SJCRH30 (cell line): ENCODE measurements at regions not wholly inside any gene's neighbourhood (a gene's known extent, or its start where the extent isn't known, plus 50 kb on each side); places are given as distances from the start of the nearest gene placed in this dataset.

ENCODE experiments used
- DNase-seq, 2 experiments: peaks; one replicate each; pipeline ENCODE4 v3.0.0-alpha.2; 2015 to 2020
- H3K27ac ChIP-seq: fragments of 250-450 bp; sonication (Bioruptor Pico); 2 replicates; pipeline ENCODE4 v1.5.1; 2020; ENCODE audit warnings: mild to moderate bottlenecking, moderate library complexity
- H3K27me3 ChIP-seq: fragments of 250-450 bp; sonication (Bioruptor Pico); 2 replicates; pipeline ENCODE4 v1.5.1; 2020; ENCODE audit warnings: mild to moderate bottlenecking, moderate library complexity
- H3K36me3 ChIP-seq: fragments of 250-450 bp; sonication (Bioruptor Pico); 2 replicates; pipeline ENCODE4 v1.5.1; 2020; ENCODE audit warnings: mild to moderate bottlenecking, moderate library complexity
- H3K4me1 ChIP-seq: fragments of 250-450 bp; sonication (Bioruptor Pico); 2 replicates; pipeline ENCODE4 v1.5.1; 2020; ENCODE audit warnings: mild to moderate bottlenecking, moderate library complexity
- H3K4me3 ChIP-seq: fragments of 250-450 bp; sonication (Bioruptor Pico); 2 replicates; pipeline ENCODE4 v1.5.1; 2020; ENCODE audit warnings: mild to moderate bottlenecking, moderate library complexity
- H3K9me3 ChIP-seq: fragments of 250-450 bp; sonication (Bioruptor Pico); replicated peaks from 2 replicates; pipeline ENCODE4 v1.5.1; 2020; ENCODE audit warnings: mild to moderate bottlenecking, moderate library complexity

DNA sequence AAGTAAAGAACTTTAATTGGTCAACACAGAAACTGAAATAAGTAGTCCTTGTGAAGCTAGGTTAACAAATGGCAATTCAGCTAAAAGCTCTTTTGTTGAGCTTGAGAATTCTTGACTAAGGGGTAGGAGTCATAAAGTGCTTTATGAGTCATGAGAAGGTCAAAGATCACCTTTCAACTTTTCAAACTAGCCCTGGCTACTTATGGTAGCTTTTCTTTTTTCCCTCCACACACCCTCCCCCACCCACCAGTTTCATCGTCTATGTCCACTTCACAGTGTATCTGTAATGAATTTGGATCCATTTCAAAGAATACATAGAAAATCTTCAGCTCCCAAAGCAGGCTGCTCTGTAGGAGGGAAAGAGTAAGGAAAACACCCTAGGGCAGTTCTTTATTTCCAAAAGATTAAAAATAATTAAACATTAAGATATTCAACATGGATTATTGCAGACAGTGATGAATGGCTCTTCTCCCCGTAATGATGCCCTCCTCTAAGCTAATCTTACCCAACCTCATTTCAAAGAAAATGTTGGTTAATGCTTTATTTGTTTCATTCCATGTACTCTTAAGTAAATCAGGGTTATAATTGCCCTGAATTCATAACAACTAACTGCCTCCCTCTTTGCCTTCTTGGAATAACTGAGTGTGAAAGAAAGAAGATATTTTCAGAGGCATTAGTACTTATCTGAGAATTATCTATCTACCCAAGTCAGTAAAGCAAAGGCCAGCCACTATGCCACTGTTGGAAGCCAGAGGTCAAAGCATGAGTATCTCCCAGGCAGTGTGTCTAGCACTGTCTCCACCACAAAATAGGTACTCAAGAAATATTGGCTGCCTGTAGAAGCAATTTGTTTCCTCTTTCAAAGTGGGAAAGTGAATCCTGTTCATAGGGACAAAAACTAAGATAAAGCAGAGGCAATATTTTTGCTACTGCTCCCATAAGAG, 290.6 kb downstream of the PIK3R1 start:
- no peaks in the 10 kb centered on the region for H3K36me3 ChIP-seq
- H3K4me3 ChIP-seq: no peak overlapping the region
- H3K4me1 ChIP-seq: peaks cover 2% of the 10 kb centered on the region; the same call in 1 of the 2 replicates
- H3K27ac ChIP-seq: no peak overlapping the region
- no peaks in the 10 kb centered on the region for H3K27me3 ChIP-seq
- no peaks in the 10 kb centered on the region for H3K9me3 ChIP-seq
- no peak for DNase-seq

DNA sequence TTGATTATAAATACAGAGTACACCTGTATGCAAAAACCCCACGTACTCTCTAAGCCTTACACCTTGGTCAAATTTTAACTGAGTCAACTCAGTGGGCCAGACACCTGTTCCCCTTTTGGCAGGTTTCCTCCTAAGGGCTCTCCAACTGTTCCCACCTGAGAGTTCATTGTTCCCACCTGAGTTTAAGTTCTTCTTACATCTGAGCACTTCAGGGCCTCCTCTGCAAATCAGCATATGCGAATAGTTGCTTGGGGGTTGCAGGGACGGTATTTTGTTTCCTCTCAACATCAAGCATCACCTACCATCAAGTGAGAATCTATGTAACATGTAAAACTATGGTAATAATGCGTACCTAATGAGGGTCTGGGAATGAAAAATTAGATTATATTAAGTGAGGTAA, 300.0 kb downstream of the PIK3R1 start:
- H3K4me1 ChIP-seq: no peaks in the 10 kb centered on the region

DNA sequence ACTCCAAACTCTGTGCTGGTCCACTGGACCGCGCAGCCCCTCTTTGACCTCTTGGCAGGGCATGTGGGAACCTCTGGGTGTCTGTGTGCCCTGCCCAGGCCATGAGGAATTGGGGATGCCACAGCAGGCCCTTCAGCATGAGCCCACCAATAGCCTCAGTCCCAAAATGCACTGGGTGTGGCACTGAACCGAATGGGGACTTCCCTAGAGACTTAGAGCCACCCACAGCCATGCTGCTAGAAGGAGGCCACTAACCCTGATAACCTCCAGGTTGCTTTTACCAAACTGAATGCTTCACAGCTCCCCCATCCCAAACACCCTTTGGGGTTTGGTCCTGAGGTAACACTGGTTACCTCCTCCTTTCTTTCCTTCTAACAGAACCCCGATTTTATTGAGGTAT, 302.7 kb downstream of the PIK3R1 start:
- no peaks in the 10 kb centered on the region for H3K27me3 ChIP-seq
- H3K4me3 ChIP-seq: no peak overlapping the region
- H3K4me1 ChIP-seq: no peaks in the 10 kb centered on the region
- H3K36me3 ChIP-seq: no peaks in the 10 kb centered on the region
- H3K9me3 ChIP-seq: no peaks in the 10 kb centered on the region; the same call in 1 of the 2 replicates
- no peak for DNase-seq
- no peak overlapping the region for H3K27ac ChIP-seq

More for the DNA sequence above, 300.0 kb downstream of the PIK3R1 start:
- H3K4me3 ChIP-seq: no peak overlapping the region
- no peaks in the 10 kb centered on the region for H3K27me3 ChIP-seq
- H3K27ac ChIP-seq: no peak overlapping the region
- H3K9me3 ChIP-seq: no peaks in the 10 kb centered on the region; the same call in 1 of the 2 replicates
- DNase-seq: no peak
- H3K36me3 ChIP-seq: no peaks in the 10 kb centered on the region

DNA sequence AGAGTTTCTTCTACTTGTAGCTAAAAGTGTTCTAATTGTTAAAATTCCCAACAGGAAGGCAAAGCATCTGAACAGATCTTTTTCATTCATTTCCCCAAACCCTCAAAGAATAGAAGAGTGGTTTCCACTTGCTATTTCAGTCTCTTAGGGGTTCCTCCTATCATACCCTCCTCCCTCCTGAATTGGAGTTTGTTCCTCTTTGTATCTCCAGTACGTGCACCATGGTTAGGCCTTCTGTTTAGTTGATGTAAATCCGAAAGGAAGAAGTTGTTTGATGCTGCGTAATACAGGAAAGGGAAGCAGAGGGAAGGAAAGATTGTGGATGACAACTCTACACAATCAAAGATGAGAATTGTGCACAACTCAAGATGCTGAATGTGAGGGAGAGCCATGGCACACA, 303.6 kb downstream of the PIK3R1 start:
- Histone ChIP-seq H3K4me1 (no peaks in the 10 kb centered on the region), H3K27me3 (no peaks in the 10 kb centered on the region), H3K27ac (no peak overlapping the region), H3K4me3 (no peak overlapping the region), H3K36me3 (no peaks in the 10 kb centered on the region), H3K9me3 (no peaks in the 10 kb centered on the region; the same call in 1 of the 2 replicates)
- DNase-seq: no peak

DNA sequence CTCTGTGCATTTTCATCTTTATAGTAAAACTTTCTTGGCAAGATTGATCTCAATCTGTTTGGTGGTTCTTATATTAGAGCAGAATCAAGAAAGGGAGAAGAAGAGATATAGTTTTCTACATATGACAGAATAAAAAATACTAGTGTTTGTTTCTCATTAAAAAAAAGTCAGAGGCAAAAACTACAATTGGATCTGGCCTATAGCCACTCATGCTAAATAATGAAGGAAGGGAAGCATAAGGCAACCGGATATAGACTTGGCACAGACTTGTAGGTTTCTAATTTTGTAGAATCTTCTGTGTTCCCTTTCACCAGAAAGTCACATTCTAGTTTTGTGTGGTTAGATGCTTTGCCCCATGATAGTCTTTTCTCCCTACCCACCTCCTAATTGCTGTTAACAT, 306.2 kb downstream of the PIK3R1 start:
- no peak overlapping the region for H3K4me3 ChIP-seq
- no peaks in the 10 kb centered on the region for H3K27me3 ChIP-seq
- H3K4me1 ChIP-seq: no peaks in the 10 kb centered on the region
- H3K9me3 ChIP-seq: no peaks in the 10 kb centered on the region; the same call in 1 of the 2 replicates
- H3K27ac ChIP-seq: no peak overlapping the region
- no peaks in the 10 kb centered on the region for H3K36me3 ChIP-seq
- DNase-seq: no peak

DNA sequence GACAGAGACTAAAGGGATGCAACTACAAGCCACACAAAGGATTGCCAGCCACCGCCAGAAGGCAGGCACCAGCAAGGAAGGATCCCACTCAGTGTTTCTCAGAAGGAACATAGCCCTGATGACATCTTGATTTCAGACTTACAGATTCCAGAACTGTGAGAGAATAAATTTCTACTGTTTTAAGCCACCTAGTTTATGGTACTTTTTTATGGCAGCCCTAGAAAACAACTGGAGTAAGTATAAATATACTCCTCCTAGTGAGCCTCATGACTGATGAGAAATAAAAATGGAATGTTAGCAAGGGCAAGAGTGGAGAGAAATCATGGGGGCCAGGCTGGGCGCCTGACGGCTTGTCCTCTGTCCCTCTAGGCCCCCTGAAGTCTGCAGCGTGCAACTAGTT, 307.3 kb downstream of the PIK3R1 start:
- no peak overlapping the region for H3K27ac ChIP-seq
- no peak for DNase-seq

DNA sequence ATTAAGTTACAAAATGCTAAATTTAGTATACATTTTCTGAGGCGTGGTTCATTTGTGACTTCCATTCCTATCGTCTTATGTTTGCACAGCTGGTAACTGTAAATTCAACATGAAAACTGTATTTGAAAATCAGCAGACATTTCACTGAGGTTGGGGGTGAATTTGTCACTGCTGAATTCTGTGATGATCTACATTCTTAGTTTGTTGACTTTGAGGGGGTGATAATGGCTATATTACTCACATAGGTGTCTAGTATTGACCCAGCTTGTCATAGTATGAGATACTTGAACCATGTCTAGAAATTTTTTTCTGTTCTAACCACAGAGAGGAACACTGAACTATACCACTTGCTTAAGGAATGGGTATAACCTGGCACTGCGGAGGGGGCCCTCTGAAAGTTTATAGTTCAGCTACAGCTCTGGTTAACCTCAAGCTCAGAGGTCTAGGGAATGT, 313.3 kb downstream of the PIK3R1 start:
- H3K4me3 ChIP-seq: no peak overlapping the region
- no peaks in the 10 kb centered on the region; the same call in 1 of the 2 replicates for H3K9me3 ChIP-seq
- no peaks in the 10 kb centered on the region for H3K27me3 ChIP-seq
- DNase-seq: no peak
- no peak overlapping the region for H3K27ac ChIP-seq
- peaks cover 17% of the 10 kb centered on the region for H3K4me1 ChIP-seq
- no peaks in the 10 kb centered on the region for H3K36me3 ChIP-seq

More for the DNA sequence above, 307.3 kb downstream of the PIK3R1 start:
- Histone ChIP-seq H3K27me3 (no peaks in the 10 kb centered on the region), H3K9me3 (no peaks in the 10 kb centered on the region; the same call in 1 of the 2 replicates), H3K36me3 (no peaks in the 10 kb centered on the region), H3K4me1 (no peaks in the 10 kb centered on the region), H3K4me3 (no peak overlapping the region)

DNA sequence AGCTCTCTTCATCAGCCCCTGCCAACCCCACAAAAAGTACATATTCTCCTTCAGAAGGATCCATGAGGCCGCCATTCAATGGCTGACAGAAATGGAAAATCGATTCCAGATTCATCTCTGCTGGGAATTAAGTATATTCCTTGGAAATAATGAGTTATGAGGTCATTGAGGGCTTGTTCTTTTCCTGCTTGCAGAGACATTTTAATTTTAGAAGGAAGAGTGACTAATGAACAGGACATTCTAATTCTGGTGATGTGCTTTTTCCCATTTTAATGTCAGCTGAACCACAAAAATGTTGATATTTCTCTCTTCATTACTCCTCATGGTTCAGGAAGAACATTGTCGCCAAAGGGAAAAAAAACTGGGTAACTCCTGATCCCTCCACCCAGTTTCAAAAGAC, 314.0 kb downstream of the PIK3R1 start:
- H3K27me3 ChIP-seq: no peaks in the 10 kb centered on the region
- no peak for DNase-seq
- no peaks in the 10 kb centered on the region; the same call in 1 of the 2 replicates for H3K9me3 ChIP-seq
- H3K36me3 ChIP-seq: no peaks in the 10 kb centered on the region
- H3K4me3 ChIP-seq: no peak overlapping the region
- 0 out of 2 replicates have a peak overlapping the region, but pooled peaks have one; percentile 11 for H3K27ac ChIP-seq
- peaks cover 21% of the 10 kb centered on the region for H3K4me1 ChIP-seq

DNA sequence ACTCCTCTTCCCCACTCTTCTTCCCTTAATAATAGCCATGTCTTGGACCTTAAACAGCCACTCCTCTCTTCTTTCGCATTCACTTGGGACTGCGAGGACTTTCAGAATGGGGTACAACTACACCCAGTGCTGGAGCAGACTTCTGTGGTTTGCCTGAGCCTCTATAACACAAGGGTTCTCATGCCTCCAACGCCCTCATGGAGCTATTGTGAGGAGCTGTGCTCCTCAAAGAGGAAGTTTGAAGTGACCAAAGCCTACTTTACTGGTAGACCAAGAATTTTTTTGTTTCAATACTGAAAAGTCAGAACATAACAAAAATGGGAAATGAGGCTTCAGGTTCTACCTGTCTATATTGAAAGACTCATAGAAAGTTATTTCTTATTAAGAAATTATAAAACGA, 316.4 kb downstream of the PIK3R1 start:
- H3K4me3 ChIP-seq: no peak overlapping the region
- DNase-seq: no peak
- H3K9me3 ChIP-seq: no peaks in the 10 kb centered on the region; the same call in 1 of the 2 replicates
- H3K27ac ChIP-seq: no peak overlapping the region
- no peaks in the 10 kb centered on the region for H3K36me3 ChIP-seq
- H3K27me3 ChIP-seq: no peaks in the 10 kb centered on the region
- peaks cover 25% of the 10 kb centered on the region for H3K4me1 ChIP-seq

DNA sequence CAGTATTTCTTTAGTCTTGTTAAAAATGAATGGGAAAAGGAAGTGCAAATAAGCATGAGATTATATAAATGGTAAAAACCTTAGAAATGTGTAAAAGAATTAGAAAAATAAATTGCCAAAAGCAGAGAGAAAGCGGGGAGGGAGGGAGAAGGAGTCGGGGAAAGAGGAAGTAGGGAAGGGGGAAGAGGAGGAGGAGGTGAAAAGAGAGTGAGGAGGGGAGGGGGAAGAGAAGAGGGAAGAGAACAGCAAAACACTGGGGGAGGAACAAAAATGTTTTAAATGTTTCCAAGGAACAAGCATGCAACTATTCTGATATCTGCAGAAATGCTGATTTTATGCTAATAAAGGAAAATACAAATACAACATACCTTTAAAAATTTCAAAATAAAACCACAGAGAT, 317.5 kb downstream of the PIK3R1 start:
- peaks cover 25% of the 10 kb centered on the region for H3K4me1 ChIP-seq
- H3K9me3 ChIP-seq: no peaks in the 10 kb centered on the region; the same call in 1 of the 2 replicates
- no peaks in the 10 kb centered on the region for H3K36me3 ChIP-seq
- peak overlapping the region; percentile 78 for H3K27ac ChIP-seq
- no peaks in the 10 kb centered on the region for H3K27me3 ChIP-seq
- H3K4me3 ChIP-seq: no peak overlapping the region
- no peak for DNase-seq

DNA sequence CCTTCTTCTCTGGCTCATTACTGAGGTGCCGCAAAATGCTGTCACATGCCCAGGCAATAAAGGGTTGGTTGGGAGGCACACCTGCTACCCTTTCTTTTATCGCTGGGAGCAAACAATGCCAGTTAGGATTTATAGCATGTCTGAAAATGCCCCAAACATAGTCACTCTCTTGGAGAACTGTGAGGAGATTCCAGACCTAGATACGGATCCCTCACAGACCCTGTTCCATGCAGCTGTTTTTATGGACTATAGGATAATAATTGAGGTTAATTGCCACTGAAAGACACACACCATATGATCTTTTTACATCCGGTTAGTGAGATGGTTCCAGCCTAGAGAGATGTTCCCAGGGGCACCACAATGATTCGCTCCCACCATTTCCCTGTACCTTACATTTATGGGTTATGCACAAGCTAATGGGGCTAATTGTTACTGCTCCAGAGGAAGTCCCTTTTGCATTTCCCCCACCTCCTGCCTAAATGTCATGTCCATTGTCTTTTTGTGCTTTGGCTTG, 318.1 kb downstream of the PIK3R1 start:
- peak; percentile 60 to 84 for DNase-seq
- Histone ChIP-seq H3K4me1 (peaks cover 25% of the 10 kb centered on the region), H3K27ac (peak overlapping the region; percentile 78), H3K9me3 (no peaks in the 10 kb centered on the region), H3K4me3 (peak overlapping the region; percentile 32), H3K36me3 (no peaks in the 10 kb centered on the region), H3K27me3 (no peaks in the 10 kb centered on the region)

DNA sequence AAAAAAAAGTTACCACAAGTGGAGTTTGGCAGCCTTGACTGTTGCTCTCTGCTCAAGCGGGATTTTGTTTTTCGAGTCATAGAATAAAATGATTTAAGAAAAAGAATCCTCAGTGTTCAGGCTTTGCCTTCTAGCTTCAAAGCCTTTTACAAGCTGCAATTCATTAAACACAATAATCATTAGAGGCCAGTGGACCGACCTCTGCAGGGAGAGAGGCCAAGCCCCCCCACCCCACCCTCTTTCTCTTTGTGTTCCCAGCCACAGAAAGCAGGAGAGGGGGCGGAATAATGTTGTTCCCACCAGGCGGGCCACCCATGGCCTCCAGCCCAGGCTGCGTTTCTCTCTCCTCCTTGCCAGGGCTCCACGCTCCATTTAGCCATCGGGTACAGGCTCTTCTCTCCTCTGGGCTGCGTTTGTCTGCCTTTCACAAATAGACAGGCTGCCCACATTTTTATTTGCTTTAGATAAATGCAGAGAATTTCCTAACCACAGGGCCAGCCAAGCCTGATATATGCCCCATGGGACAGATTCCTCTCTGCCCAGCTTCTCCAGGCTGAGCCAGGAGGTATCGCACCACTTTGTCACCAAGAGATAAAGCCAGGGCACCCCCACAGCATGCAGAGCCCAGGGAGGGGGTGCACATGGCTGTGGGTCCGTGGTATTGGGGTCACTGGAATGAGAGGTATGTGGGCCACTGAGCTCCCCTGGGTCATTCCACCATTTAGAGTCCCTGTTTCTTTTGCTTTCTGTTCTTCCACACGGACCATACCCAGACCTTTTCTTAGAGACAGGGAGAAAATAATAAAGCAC, 318.8 kb downstream of the PIK3R1 start:
- no peaks in the 10 kb centered on the region for H3K36me3 ChIP-seq
- peak; percentile 63 to 71 for DNase-seq
- no peaks in the 10 kb centered on the region for H3K27me3 ChIP-seq
- peak overlapping the region; percentile 78 for H3K27ac ChIP-seq
- H3K4me3 ChIP-seq: peak overlapping the region; percentile 32
- H3K4me1 ChIP-seq: peaks cover 25% of the 10 kb centered on the region
- no peaks in the 10 kb centered on the region for H3K9me3 ChIP-seq

DNA sequence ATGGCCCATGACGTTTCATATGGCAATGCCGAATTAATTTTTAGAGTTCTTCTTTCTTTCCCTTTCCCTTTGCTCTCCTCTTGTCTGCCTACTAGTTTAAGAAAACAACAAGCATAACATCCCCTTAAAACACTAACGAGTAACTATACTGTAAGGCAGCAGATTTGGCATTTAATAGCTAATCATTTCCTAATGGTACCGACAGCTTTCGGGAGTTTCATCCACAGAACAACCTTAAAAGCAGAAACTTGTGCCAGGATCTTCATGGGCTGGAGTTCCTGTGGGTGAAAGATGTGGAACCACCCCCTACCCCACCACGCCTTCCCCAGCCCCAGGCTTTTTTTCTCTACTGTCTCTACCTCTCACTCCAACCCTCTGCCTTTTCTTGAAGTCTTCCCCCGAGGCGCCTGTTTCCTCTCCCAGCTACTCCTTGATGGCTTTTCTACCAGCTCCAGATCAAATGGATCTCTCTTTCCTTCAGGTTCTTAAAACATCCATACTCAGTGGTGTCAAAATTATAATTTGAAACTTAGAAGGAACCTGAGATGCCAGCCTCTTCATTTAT, 319.5 kb downstream of the PIK3R1 start:
- Histone ChIP-seq H3K27ac (peak overlapping the region; percentile 78), H3K27me3 (no peaks in the 10 kb centered on the region), H3K9me3 (no peaks in the 10 kb centered on the region), H3K4me3 (no peak overlapping the region), H3K36me3 (no peaks in the 10 kb centered on the region), H3K4me1 (peaks cover 19% of the 10 kb centered on the region)
- DNase-seq: no peak

DNA sequence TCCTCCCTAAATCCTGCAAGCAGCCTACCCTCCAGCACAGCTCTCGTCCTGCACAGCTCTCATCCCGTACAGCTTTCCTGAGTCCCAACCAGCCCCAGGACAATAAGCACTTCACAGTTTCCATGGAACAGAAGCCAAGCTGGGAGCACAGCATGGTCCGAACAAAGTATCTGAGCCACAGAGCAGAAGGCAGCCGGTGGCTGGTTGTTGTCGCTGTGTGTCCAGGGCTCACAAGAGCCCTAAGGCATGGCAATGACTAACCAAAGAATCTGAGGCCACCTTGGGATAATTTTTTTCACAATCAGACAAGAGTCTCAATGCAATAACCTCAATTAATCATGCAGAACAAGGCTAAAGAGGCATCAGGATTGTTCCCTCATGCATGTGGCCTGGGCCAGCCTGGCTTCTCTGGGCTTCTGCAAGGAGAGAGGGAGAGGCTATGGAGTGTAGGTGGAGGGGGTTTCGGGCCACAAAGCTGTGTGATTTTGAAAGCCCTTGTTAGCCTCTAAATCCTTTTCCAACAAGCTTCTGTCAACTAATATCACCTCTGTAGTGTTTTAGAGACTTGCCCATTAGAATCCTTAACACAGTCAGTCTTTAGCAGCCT, 323.4 kb downstream of the PIK3R1 start:
- Histone ChIP-seq H3K9me3 (no peaks in the 10 kb centered on the region), H3K36me3 (no peaks in the 10 kb centered on the region), H3K27ac (no peak overlapping the region), H3K4me1 (peaks cover 26% of the 10 kb centered on the region), H3K27me3 (no peaks in the 10 kb centered on the region), H3K4me3 (no peak overlapping the region)
- DNase-seq: no peak
